ENCODE measurements at regions not wholly inside any gene's neighbourhood (a gene's known extent, or its start where the extent isn't known, plus 50 kb on each side); places are given as distances from the start of the nearest gene placed in this dataset.

DNA sequence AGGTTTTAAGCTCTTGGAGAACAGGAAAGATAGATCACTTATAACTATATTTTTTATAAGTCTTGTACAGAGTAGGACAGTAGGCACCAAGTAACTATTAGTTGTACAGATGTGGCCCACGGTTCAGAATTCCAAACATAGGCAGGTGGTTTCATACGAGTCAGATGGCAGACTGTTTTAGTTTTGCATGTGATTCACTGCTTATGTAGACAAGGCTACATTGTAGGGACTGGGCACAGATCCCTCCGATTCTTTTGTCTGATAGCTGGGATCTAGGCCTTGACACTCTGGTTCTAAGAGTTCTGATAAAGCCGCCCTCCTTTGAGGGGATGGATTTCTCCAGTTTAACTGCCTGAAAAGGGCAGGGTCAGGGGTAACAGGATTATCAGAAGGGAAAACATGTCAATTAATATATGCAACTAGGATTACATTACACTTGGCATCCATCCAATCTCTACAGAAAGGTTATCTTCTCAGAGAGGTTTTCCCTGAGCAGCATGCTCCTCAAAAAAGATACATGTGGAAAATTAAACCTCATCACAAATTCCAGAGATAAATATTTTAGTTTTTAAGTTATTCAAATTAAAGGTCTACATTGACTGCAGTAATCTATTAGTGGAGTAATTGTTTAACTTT, 87.8 kb downstream of the SPRY1 start:
- TF ChIP-seq EP300 (IDR thresholded peaks at IDR 0.05; ENCODE audit: borderline replicate concordance in 1 of 2, low read depth in 1 of 2, low read length in 1 of 2) (no peak), SMC3 (IDR thresholded peaks at IDR 0.05; ENCODE audit: low read depth, low read length) (no peak), FOSL2 (IDR thresholded peaks at IDR 0.05; ENCODE audit: borderline replicate concordance, low read depth) (no peak), EZH2phosphoT487 (IDR thresholded peaks at IDR 0.05; ENCODE audit: borderline replicate concordance, low read depth) (no peak), RCOR1 (IDR thresholded peaks at IDR 0.05; ENCODE audit: low read length) (no peak)
- TF ChIP-seq, protein P1, sequence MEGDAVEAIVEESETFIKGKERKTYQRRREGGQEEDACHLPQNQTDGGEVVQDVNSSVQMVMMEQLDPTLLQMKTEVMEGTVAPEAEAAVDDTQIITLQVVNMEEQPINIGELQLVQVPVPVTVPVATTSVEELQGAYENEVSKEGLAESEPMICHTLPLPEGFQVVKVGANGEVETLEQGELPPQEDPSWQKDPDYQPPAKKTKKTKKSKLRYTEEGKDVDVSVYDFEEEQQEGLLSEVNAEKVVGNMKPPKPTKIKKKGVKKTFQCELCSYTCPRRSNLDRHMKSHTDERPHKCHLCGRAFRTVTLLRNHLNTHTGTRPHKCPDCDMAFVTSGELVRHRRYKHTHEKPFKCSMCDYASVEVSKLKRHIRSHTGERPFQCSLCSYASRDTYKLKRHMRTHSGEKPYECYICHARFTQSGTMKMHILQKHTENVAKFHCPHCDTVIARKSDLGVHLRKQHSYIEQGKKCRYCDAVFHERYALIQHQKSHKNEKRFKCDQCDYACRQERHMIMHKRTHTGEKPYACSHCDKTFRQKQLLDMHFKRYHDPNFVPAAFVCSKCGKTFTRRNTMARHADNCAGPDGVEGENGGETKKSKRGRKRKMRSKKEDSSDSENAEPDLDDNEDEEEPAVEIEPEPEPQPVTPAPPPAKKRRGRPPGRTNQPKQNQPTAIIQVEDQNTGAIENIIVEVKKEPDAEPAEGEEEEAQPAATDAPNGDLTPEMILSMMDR (IDR thresholded peaks at IDR 0.05), result no peak

Data from SK-N-SH (cell line).